ENCODE measurements at regions not wholly inside any gene's neighbourhood (a gene's known extent, or its start where the extent isn't known, plus 50 kb on each side); places are given as distances from the start of the nearest gene placed in this dataset.

GRCh38 chrX:137646472-137646871 is 80.5 kb downstream of the ZIC3 start:
- TF ChIP-seq EZH2phosphoT487 (conservative IDR thresholded peaks at IDR 0.05; ENCODE audit: low read length) (no peak), CTCF (IDR thresholded peaks at IDR 0.05; ENCODE audit: insufficient read depth, low read length, poor library complexity, severe bottlenecking) (no peak)
